HG03432 (cell line): ENCODE measurements at regions not wholly inside any gene's neighbourhood (a gene's known extent, or its start where the extent isn't known, plus 50 kb on each side); places are given as distances from the start of the nearest gene placed in this dataset.
"Not testable (repeated sequence)": the region's sequence is repeated elsewhere in the genome, so short reads cannot be mapped to it uniquely, and the experiment has no call there.

Experiments
- ATAC-seq: cut with Tn5 transposase; IDR thresholded peaks from one replicate; pipeline ENCODE4 v1.9.1; 2021; ENCODE audit warnings: mild to moderate bottlenecking, moderate library complexity; ENCODE audit not compliant: unreplicated experiment

DNA sequence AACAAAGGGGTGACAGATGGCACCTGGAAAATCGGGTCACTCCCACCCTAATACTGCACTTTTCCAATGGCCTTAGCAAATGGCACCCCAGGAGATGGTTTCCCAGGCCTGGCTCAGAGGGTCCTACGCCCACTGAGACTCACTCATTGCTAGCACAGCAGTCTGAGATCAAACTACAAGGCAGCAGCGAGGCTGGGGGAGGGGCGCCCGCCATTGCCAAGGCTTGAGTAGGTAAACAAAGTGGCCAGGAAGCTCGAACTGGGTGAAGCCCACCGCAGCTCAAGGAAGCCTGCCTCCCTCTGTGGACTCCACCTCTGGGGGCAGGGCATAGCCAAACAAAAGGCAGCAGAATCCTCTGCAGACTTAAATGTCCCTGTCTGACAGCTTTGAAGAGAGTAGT is 467.2 kb downstream of the EPHA7 start:
- ATAC-seq: not testable (repeated sequence)

DNA sequence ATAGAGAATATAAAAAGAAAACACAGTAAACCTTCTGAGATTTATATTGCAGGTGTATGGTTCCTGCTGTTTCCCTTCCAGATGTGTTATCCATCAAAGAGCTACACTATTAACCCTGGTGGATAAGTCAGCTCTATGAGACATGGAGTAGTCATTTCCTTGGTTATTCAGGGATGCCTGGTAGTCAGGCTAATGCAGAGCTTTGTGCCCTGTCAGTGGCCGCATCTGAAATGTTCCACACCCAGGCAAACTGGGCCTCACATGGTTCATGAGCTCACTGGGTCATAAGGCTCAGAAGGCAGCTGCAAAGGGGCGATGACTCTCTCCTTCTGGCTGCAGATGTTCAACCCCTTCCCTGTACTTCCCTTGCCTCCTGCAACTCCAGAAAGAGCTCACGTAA is 473.6 kb downstream of the EPHA7 start:
- ATAC-seq: no peak

DNA sequence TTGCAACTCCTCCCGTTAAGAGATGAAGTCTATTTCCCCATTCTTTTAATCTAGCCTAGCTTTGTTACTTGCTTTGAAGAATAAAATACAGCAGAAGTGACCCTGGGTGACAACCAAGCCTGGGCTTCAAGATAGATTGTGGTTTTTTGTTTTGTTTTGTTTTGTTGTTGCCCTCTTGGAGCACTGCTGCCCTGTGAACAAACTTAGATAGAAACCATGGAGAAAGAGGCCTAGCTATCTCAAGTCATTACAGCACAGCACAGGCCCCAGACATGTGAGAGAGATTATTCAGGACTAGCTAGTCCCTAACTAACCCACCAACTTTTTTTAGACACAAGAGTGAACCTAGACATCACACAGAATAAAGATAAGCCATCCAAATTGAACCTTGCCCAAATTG is 475.2 kb downstream of the EPHA7 start:
- no peak for ATAC-seq

DNA sequence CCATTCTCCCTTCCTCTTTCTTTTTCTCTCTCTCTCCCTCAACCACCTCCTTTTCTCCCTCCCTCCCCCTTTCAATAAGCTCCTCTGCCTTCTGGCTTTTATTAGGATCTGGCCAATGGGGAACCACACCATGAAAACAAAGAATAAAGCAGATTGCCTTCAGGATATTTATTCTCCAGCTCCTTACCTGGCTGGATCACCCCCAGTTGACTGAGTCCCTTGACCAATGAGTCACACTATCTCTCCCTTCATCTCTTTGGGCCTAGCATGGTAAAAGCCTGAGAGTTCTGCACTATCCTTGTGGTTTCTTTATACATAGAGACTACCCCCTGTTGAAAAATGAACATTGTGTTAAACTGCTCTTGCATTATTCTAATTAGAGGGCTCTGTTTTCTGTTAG is 476.8 kb downstream of the EPHA7 start:
- ATAC-seq: no peak

DNA sequence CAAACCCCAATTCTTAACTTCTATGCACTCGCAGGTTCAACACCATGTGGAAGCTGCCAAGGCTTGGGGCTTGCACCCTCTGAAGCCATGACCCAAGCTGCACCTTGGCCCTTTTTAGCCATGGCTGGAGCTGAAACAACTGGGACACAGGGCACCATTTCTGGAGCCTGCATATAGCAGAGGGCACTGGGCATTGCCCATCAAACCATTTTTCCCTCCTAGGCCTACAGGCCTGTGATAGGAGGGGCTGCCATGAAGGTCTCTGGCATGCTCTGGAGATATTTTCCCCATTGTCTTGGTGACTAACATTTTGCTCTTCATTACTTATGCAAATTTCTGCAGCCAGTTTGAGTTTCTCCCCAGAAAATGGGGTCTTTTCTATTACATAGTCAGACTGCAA is 484.7 kb downstream of the EPHA7 start:
- no peak for ATAC-seq

DNA sequence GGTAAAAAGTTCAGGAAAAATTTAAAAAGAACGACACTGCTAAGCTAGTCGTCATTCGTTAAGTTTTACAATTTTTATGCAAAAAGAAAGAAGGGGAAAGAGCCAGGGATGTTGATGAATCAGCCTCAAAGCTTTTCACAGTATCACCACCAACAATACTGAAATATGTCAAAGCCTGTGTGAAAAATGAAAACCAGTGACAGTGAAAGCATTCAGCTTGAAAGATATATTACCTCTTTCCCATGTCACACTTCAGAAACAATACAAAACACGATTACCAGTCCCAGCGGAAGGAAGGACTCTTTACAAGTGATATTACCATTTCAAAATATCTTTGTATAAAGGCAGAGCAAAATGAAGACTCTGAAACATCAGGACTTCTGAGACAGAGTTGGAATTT is 489.2 kb downstream of the EPHA7 start:
- ATAC-seq: no peak

DNA sequence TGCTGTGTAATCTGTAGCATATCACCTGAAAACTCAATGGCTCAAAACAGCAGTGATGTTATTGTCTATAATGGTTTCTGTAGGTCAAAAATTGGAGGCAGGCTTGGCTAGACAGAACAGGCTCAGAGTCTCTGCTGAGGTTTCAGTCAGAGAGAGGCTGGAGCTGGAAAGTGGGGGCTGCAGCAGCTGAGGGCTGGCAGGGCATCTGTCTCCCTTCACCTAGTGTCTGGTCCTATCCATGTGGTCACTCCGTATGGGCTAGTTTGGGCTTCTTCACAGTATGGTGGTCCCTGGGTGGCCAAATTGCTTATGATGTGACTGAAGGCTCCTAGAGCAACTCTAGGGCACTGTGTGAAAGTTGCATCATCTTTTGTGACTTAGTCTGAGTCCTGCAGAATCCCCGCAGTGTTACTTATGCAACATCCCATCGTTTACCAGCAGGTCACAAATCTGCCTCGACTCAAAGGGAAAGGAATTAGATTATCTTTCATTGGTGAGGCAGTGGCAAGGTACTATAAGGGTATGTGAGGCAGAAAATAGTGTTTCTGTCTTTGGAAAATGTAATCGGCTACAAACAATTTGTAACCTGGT is 497.0 kb downstream of the EPHA7 start:
- no peak for ATAC-seq

DNA sequence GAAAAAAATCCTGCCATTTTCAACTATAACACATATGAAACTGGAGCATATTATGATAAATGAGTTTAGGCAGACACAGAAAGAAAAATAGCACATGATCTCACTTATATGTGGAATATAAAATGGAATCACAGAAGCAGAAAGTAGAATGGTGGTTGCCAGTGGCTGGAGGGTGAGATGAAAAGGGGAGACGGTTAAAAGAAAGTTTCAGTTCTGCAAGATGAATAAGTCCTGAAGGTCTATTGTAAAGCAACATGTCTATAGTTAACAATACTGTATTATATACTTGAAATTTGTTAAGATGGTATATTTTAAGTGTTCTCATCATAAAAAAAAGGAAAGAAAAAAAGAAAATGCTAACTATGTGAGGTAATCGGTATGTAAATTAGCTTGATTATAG is 503.9 kb downstream of the EPHA7 start:
- ATAC-seq: no peak

DNA sequence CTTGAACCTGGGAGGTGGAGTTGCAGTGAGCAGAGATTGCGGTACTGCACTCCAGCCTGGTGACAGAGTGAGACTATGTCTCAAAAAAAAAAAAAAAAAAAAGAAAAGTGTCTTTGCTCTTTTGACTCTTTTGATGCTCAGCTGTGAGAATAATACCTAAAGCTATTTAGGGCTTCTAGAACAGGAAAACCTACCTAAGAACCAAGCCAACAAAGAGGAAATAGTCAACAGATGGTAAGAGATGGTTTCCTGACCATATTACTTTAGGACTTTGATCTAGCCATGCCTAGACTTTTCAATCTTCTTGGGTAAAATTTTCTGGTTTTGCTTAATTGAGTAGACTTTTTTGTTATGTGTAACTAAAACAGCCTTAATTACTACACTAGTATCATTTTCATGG is 508.1 kb downstream of the EPHA7 start:
- ATAC-seq: no peak

DNA sequence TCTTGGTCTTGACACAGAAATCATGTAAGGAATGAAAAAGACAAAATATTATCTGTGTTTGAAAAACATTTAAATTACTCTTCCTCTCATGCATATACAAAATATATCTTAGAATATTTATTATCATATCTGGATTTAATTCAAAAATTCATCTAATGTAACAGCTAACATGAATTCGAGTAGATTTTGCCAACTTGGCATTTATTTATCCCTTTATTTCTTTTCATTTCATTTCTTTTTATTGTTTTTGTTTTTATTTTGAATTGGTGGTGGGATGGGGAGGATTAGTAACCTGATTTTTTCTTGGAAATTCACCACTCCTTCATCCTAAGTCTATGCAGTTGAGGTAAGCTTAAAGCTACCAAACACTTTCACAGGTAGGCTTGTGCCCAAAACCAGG is 508.7 kb downstream of the EPHA7 start:
- no peak for ATAC-seq

DNA sequence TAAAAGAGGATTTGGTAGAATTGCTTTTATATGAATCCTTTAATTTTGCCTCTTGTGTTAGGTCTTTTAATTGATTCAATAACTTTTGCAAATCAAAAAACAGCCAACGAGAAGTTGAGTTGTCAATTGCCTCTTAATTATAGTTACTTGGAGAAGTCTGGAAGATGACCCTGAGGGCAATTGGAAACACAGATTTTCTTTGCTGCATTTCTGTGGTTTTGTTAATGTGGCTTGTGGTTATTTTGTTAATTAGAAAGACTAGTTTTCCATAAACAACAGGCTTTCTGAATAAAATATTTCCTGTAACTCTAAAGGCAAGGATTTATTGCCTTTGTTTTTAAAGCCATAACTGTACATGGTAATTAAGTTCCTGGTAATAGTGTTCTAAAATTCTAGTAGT is 513.0 kb downstream of the EPHA7 start:
- ATAC-seq: no peak

DNA sequence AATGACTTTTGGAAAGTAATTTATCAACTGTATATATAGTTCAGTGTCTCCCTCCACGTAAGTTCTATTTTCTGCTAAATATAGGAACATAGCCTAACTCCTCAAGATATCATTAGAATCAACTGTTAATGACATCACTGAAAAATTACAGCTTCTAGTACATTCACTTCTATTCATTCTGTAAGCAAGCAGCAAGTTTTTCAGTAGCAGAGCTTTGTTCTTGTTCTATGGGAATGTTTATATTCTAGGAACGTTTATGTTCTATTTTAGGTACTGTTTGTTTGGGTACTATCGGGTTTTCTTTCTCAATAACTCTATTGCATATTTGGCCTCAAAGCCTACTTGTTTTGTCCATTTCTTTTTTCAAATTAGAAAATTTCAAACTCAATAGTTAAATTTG is 525.6 kb downstream of the EPHA7 start:
- ATAC-seq: no peak

DNA sequence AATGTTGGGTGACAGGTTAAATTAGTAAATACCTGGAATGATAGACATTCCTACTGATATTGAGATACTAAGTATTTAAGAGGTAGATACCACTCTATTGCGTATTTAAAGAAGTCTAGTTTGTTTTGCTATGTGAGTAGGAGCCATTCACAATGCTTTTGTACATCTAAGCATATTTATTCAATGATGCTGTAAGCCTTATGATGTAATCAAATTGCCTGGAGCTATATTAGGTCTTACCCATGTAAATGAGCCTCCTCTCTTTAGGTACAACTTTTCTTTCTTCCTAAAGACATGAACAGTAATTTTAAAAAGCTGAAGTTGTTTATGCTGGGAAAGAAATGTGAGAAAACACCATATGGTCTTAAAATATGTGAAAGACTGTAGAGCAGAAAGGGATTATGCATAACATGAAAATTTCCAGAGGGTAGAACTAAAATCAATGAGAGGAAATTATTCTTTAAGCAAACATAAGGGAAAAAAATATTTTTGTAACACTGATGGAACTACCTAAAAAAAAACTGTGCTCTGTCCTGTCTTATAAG is 526.7 kb downstream of the EPHA7 start:
- no peak for ATAC-seq

DNA sequence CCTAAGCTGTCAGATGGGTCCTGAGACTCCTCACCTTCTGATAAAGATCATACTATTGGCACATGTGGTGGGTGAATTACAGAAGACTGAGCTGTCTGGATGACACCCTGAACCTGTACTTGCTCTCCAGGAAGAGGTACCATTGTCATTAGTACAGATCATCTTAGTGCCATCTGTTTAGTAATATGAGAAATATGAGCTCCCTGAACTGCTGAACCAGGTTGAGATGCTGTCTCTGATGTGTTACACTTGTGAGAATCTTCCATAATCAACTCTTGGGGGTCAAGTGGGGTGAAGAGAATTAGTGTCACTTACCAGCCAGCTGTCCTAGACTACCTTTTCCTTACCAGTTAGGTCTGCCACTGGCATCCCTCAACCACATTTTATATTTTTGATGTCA is 531.0 kb downstream of the EPHA7 start:
- no peak for ATAC-seq

DNA sequence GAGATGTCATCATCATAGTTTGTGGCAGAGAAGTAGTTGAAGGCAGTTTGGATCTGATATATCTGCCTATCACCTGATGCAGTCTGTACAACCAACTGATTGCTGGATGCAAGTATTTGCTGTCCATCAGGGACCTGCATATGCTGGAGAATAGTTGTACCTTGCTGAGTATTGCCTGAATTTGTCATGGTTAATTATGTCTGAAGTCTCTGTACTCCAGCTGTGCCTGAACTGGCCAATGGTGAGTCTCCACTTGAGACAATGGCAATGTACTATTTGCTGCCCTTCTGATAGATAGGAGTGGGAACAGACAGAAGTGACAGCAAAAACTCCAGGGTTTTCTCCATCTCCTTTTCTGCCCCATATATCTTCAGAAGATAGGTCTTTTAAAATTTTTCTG is 531.5 kb downstream of the EPHA7 start:
- ATAC-seq: no peak

DNA sequence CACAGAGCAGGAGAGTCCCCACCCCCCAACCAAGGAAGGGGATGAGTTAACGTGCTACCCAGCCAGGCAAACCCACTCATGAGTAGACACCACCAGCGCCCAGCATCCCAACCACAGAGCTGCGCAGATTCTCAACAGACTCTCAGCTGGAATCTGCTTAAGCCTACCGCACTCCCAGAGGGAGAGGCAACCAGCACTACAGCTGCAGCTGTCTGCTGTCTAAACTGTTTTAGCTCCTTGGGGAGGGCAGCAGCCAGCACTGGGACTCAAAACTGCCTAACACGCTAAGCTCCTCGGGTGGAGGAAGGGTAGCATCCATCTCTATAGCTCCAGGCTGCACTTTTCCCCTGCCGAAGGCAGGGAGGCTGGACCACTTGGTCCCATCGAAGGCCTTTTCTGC is 539.8 kb downstream of the EPHA7 start:
- ATAC-seq: no peak

DNA sequence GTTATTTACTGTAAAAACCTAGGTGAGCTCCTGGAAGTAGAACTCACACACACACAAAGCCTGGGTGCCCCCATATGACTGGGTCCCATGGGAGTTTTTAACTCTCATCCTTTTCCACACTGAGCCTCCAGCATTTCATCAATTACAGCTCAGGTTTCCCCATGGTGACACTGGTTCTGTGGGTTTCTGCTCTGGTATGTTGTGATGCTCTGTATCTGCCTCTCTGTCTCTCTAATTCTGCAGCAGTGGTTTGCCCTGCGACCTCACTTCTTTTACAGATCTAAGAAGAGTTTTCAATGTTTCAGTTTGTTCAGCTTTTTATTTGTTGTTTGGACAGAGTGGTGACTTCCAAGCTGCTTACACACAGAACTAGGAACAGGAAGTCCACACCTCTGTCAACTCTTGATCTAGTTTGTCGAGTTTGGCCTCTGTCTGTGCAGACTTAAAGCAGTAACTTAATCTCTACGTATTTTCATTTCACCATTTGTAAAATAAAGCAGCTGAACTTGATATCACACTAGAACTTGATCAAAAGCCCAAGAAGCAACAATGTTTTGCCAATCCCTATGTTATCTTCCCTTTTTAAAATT is 554.3 kb downstream of the EPHA7 start:
- ATAC-seq: no peak

DNA sequence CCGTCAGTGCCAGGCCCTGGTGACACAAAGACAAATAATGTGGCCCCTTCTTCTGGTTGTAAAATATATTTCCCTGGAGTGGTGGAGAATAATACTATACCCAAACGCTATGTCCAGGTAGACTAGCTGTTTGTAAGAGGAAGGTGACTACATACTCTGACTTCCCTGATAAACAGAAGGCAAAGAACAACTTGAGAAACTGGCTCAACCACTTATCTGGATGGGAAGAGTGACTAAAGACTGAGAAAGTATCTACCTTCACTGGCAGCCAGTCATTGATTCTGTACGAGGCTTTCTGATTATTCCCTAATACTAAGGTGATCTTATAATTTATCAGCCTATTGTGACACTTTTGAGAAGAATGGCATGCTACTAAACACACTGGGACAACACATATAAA is 569.7 kb downstream of the EPHA7 start:
- ATAC-seq: no peak

DNA sequence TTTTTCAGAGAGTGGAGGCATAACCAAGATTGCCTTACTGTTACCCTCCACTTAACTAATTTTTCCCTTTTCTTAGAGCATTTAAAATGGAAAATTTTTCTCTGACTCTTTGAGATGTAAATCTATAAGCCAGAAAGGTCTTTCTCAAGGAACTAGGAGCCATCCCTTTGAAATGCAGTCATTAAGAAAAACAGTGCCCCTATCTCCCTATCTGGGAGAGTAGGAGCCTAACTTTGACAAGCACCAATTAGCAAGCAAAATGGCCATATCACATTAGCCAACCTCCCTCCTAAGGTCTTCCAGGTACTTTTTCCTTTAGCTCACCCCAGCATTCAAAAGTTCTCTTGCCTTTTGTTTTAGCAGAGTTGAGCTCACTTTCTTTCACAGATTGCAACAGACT is 570.5 kb downstream of the EPHA7 start:
- no peak for ATAC-seq

DNA sequence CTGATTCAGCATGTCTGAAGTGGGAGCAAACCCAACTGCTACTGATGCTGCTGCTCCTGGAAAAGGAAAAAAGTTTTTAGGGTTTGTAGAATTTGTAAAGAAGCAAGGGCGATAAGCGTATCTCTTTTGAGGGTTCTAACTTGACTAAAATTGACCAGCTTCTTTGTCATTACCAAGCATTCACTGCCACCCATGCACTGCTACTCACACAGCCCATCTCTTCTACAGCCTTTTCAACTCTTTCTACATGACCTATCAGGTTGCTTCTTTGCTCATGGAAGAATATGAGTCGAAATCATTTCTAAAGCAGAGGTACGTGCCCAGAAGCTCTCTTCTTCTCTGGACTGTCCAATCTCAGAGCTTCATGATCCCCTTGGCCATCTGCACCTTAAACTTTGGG is 570.9 kb downstream of the EPHA7 start:
- no peak for ATAC-seq

DNA sequence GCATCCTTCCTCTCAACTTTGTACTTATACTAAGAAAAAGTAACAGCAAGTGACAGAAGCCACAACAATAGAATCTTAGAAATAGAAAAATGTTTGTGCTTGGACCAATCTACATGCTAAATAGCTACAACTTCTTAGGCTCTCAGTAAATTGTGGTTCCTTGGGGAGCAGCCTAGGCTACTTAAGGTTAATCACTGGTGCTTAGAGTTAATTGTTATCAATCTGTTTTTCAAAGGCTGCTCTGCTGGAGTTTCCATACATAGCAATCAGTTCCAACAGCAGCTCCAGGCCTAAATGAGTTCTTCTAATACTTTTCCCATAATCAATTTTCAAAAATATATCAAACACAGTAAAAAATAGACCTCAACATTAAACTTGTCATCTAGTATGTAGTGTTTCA is 571.4 kb downstream of the EPHA7 start:
- no peak for ATAC-seq

DNA sequence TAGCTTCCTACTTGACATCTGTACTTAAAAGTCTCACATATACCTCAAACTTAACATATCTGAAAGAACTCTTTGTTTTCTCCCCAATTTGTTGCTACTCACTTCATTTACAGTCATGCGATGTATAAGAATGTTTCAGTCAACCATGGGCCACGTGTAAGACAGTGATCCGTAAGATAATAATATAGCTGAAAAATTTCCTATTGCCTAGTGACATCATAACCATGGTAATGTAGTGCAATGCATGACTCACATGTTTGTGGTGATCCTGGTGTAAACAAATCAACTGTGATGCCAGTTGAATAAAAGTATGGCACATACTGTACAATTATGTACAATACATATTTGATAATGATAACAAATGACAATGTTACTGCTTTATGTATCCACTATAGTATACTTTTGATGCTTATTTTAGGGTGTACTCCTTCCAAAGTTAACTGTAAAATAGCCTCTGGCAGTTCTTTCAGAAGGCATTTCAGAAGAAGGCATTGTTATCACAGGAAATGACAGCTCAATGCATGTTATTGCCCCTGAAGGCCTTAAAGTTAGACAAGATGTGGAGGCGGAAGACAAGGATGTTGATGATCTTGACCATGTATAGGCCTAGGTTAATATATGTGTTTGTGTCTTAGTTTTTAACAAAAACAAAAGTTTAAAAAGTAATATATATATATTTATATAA is 579.0 kb downstream of the EPHA7 start:
- ATAC-seq: no peak

DNA sequence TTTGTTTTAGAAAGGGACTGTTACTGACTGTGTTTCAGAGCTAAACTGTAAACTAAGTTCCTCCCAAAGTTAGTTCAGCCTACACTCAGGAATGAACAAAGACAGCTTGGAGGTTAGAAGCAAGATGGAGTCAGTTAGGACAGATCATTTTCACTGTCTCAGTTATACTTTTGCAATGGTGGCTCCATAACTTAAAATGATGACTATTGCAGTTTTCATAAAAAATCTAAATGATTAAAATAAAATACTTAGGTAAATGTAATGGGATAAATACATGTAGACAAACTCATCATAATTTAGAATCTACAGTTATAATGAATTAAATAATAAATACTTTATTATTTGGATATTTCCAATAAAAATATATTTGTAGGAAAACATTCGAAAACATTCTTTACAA is 590.6 kb downstream of the EPHA7 start:
- no peak for ATAC-seq
